ENCODE measurements at regions not wholly inside any gene's neighbourhood (a gene's known extent, or its start where the extent isn't known, plus 50 kb on each side); places are given as distances from the start of the nearest gene placed in this dataset.
"Not testable (repeated sequence)": the region's sequence is repeated elsewhere in the genome, so short reads cannot be mapped to it uniquely, and the experiment has no call there.

DNA sequence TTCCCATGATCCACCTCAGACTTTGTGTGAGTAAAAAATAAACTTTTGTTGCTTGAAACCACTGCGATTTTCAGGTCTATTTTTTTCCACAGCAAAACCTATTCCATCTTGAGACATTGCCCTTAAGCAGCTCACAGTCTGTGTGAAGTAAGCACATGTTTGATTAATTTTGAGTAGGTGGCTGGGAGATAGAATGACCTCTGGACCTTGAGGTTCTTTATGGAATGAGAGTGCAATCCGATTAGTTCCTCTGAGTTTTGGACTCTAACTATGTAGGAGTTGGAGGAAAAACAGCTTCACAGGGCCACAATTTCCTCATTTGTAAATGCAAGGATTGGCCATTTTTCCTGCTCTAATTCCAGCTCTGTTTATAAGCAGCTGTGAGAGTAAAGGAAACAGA lies 234.1 kb upstream of the IGFBP7 start:
- Histone ChIP-seq H3K9me3 (ENCODE audit: control insufficient read depth, insufficient read depth, low read depth, low read length) (no peaks in the 10 kb centered on the region), H3K4me1 (ENCODE audit: control insufficient read depth, insufficient read depth, low read length) (no peaks in the 10 kb centered on the region), H3K27ac (ENCODE audit: low read length) (no peak overlapping the region), H3K4me3 (ENCODE audit: low read depth in 2 of 2, low read length in 2 of 2) (no peak overlapping the region), H3K27me3 (ENCODE audit: control insufficient read depth, insufficient read depth, low read length) (no peaks in the 10 kb centered on the region), H3K36me3 (ENCODE audit: control insufficient read depth, insufficient read depth, low read length) (no peaks in the 10 kb centered on the region)
- in situ Hi-C loops (cut with HindIII; ENCODE audit: low pct_unique_long_range_greater_than_20kb, low sequenced_read_pairs) (no loop called here), intact Hi-C loops (cut with micrococcal nuclease; ENCODE audit: unreplicated experiment) (no loop called here)
- ATAC-seq = no peak
- BruUV-seq (replicated peaks) = no TSS peak
- POLR2A ChIA-PET = no interaction called here
- DNase-seq (ENCODE audit: low read depth, low spot score) = no peak
- CTCF ChIA-PET = no interaction called here
- TF ChIP-seq POLR2AphosphoS5 (IDR thresholded peaks at IDR 0.05; ENCODE audit: low read depth, low read length) = no peak
- TF ChIP-seq, protein P1, sequence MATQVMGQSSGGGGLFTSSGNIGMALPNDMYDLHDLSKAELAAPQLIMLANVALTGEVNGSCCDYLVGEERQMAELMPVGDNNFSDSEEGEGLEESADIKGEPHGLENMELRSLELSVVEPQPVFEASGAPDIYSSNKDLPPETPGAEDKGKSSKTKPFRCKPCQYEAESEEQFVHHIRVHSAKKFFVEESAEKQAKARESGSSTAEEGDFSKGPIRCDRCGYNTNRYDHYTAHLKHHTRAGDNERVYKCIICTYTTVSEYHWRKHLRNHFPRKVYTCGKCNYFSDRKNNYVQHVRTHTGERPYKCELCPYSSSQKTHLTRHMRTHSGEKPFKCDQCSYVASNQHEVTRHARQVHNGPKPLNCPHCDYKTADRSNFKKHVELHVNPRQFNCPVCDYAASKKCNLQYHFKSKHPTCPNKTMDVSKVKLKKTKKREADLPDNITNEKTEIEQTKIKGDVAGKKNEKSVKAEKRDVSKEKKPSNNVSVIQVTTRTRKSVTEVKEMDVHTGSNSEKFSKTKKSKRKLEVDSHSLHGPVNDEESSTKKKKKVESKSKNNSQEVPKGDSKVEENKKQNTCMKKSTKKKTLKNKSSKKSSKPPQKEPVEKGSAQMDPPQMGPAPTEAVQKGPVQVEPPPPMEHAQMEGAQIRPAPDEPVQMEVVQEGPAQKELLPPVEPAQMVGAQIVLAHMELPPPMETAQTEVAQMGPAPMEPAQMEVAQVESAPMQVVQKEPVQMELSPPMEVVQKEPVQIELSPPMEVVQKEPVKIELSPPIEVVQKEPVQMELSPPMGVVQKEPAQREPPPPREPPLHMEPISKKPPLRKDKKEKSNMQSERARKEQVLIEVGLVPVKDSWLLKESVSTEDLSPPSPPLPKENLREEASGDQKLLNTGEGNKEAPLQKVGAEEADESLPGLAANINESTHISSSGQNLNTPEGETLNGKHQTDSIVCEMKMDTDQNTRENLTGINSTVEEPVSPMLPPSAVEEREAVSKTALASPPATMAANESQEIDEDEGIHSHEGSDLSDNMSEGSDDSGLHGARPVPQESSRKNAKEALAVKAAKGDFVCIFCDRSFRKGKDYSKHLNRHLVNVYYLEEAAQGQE (IDR thresholded peaks at IDR 0.05; ENCODE audit: insufficient read depth in 1 of 2, low read depth in 2 of 2, low read length in 1 of 2) = no peak
- TF ChIP-seq, protein P2, sequence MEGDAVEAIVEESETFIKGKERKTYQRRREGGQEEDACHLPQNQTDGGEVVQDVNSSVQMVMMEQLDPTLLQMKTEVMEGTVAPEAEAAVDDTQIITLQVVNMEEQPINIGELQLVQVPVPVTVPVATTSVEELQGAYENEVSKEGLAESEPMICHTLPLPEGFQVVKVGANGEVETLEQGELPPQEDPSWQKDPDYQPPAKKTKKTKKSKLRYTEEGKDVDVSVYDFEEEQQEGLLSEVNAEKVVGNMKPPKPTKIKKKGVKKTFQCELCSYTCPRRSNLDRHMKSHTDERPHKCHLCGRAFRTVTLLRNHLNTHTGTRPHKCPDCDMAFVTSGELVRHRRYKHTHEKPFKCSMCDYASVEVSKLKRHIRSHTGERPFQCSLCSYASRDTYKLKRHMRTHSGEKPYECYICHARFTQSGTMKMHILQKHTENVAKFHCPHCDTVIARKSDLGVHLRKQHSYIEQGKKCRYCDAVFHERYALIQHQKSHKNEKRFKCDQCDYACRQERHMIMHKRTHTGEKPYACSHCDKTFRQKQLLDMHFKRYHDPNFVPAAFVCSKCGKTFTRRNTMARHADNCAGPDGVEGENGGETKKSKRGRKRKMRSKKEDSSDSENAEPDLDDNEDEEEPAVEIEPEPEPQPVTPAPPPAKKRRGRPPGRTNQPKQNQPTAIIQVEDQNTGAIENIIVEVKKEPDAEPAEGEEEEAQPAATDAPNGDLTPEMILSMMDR (IDR thresholded peaks at IDR 0.05) = no peak
- TF ChIP-seq TCF7L2 (IDR thresholded peaks at IDR 0.05; ENCODE audit: low read depth, low read length) = no peak
- TF ChIP-seq SIN3A (IDR thresholded peaks at IDR 0.05; ENCODE audit: borderline replicate concordance, insufficient read depth, low read depth, low read length) = no peak

DNA sequence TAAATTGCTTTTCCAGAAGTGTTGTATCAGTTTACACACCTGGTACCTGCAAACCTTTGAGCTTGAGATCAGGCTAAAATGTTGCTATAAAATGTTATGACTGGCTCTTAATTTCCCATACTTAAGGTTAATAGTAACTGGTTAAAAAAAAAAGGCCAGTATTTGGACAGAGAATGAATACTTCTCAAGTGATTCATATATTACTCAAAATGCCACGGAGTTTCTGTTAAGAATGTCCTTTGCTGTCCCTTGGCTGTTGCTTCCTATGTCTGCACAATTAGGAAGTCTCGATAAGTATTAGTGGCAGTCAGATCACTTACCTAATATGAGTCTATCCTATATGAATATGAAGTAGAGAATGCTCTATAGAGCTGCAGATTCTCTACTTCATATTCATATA lies 232.2 kb upstream of the IGFBP7 start:
- in situ Hi-C loops (cut with HindIII; ENCODE audit: low pct_unique_long_range_greater_than_20kb, low sequenced_read_pairs) = no loop called here

DNA sequence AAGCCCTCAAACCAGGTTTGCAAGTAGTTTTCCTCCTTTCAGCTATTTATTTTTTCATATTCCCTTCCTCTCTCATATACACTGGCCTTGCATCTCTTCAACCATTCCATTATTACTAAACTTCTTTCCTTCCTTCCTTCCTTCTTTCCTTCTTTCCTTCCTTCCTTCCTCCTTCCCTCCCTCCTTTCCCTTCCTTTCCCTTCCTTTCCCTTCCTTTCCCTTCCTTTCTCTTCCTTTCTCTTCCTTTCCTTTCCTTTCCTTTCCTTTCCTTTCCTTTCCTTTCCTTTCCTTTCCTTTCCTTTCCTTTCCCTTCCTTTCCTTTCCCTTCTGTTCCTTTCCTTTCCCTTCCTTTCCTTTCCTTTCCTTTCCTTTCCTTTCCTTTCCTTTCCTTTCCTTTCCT lies 228.7 kb upstream of the IGFBP7 start:
- POLR2A ChIA-PET; BruUV-seq (replicated peaks); H3K4me3 ChIP-seq (ENCODE audit: low read depth in 2 of 2, low read length in 2 of 2); H3K4me1 ChIP-seq (ENCODE audit: control insufficient read depth, insufficient read depth, low read length); H3K9me3 ChIP-seq (ENCODE audit: control insufficient read depth, insufficient read depth, low read depth, low read length); ATAC-seq; H3K36me3 ChIP-seq (ENCODE audit: control insufficient read depth, insufficient read depth, low read length); CTCF ChIA-PET; H3K27ac ChIP-seq (ENCODE audit: low read length); DNase-seq (ENCODE audit: low read depth, low spot score); in situ Hi-C loops (cut with HindIII; ENCODE audit: low pct_unique_long_range_greater_than_20kb, low sequenced_read_pairs); intact Hi-C loops (cut with micrococcal nuclease; ENCODE audit: unreplicated experiment); H3K27me3 ChIP-seq (ENCODE audit: control insufficient read depth, insufficient read depth, low read length): not testable (repeated sequence)

More for the DNA sequence above, 232.2 kb upstream of the IGFBP7 start:
- no TSS peak for BruUV-seq (replicated peaks)
- H3K9me3 ChIP-seq (ENCODE audit: control insufficient read depth, insufficient read depth, low read depth, low read length) = no peaks in the 10 kb centered on the region
- H3K36me3 ChIP-seq (ENCODE audit: control insufficient read depth, insufficient read depth, low read length) = no peaks in the 10 kb centered on the region
- ChIA-PET POLR2A (no interaction called here), CTCF (no interaction called here)
- TF ChIP-seq, protein P1 (IDR thresholded peaks at IDR 0.05; ENCODE audit: insufficient read depth in 1 of 2, low read depth in 2 of 2, low read length in 1 of 2) = no peak
- no peak for TF ChIP-seq SIN3A (IDR thresholded peaks at IDR 0.05; ENCODE audit: borderline replicate concordance, insufficient read depth, low read depth, low read length)
- no peak for TF ChIP-seq POLR2AphosphoS5 (IDR thresholded peaks at IDR 0.05; ENCODE audit: low read depth, low read length)
- TF ChIP-seq, protein P2 (IDR thresholded peaks at IDR 0.05) = no peak
- TF ChIP-seq TCF7L2 (IDR thresholded peaks at IDR 0.05; ENCODE audit: low read depth, low read length) = no peak
- H3K27me3 ChIP-seq (ENCODE audit: control insufficient read depth, insufficient read depth, low read length) = no peaks in the 10 kb centered on the region
- no peak for ATAC-seq
- H3K4me1 ChIP-seq (ENCODE audit: control insufficient read depth, insufficient read depth, low read length) = no peaks in the 10 kb centered on the region
- no peak overlapping the region for H3K4me3 ChIP-seq (ENCODE audit: low read depth in 2 of 2, low read length in 2 of 2)
- DNase-seq (ENCODE audit: low read depth, low spot score) = no peak
- no peak overlapping the region for H3K27ac ChIP-seq (ENCODE audit: low read length)
- intact Hi-C loops (cut with micrococcal nuclease; ENCODE audit: unreplicated experiment) = no loop called here
